NT2/D1 (cell line): ENCODE measurements at regions not wholly inside any gene's neighbourhood (a gene's known extent, or its start where the extent isn't known, plus 50 kb on each side); places are given as distances from the start of the nearest gene placed in this dataset.

Experiments
- DNase-seq: peaks from one replicate; pipeline ENCODE4 v3.0.0-alpha.2; 2011; ENCODE audit warnings: low read depth, low spot score
- H3K27me3 ChIP-seq: 2 replicates; pipeline ENCODE4 v1.6.0; 2011; ENCODE audit warnings: mild to moderate bottlenecking; ENCODE audit not compliant: insufficient read length, insufficient read depth
- H3K36me3 ChIP-seq: 2 replicates; pipeline ENCODE4 v1.6.1; 2011; ENCODE audit warnings: mild to moderate bottlenecking, low read length, mixed read lengths; ENCODE audit not compliant: insufficient read depth, insufficient read length
- H3K4me1 ChIP-seq: 2 replicates; pipeline ENCODE4 v1.5.1; 2011; ENCODE audit not compliant: insufficient read depth, insufficient read length
- H3K4me3 ChIP-seq: 2 replicates; pipeline ENCODE4 v1.5.1; 2011; ENCODE audit warnings: low read depth; ENCODE audit not compliant: insufficient read length
- H3K9ac ChIP-seq: 2 replicates; pipeline ENCODE4 v1.6.0; 2011; ENCODE audit warnings: low read depth; ENCODE audit not compliant: insufficient read length
- H3K9me3 ChIP-seq: 2 replicates; pipeline ENCODE4 v1.5.1; 2011; ENCODE audit warnings: mild to moderate bottlenecking, low read length; ENCODE audit not compliant: insufficient read depth
- SUZ12 ChIP-seq: IDR thresholded peaks from 2 replicates; pipeline ENCODE4 v1.6.1; 2011; ENCODE audit not compliant: insufficient read length, insufficient read depth; ENCODE audit errors: extremely low read depth
- YY1 ChIP-seq: IDR thresholded peaks from 2 replicates; pipeline ENCODE4 v1.6.1; 2011; ENCODE audit not compliant: insufficient read length, insufficient read depth
- ZNF274 ChIP-seq: IDR thresholded peaks from 2 replicates; pipeline ENCODE4 v1.6.1; 2011; ENCODE audit warnings: mild to moderate bottlenecking, low read depth, low read length

DNA sequence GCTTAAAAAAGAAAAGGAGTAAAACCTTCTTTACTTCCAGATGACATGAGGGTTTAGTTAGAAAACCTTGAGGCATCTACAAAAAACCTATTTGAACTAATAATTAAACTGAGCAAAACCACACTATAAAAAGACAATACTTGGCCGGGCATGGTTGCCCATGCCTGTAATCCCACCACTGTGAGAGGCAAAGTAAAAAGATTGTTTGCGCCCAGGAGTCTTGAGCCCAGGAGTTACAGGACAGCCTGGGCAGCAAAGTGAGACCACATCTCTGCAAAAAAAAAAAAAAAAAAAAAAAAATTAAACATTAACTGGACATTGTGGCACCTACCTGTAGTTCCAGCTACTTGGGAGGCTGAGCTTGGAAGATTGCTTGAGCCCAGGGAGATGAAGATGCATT, 502.8 kb upstream of the LRRTM4 start:
- Histone ChIP-seq H3K9me3 (peaks cover 15% of the 10 kb centered on the region; the same call in 1 of the 2 replicates), H3K9ac (no peak overlapping the region), H3K27me3 (no peaks in the 10 kb centered on the region), H3K36me3 (no peaks in the 10 kb centered on the region), H3K4me1 (no peaks in the 10 kb centered on the region), H3K4me3 (no peak overlapping the region)
- DNase-seq, result no peak
- TF ChIP-seq SUZ12 (no peak), YY1 (no peak), ZNF274 (no peak)

DNA sequence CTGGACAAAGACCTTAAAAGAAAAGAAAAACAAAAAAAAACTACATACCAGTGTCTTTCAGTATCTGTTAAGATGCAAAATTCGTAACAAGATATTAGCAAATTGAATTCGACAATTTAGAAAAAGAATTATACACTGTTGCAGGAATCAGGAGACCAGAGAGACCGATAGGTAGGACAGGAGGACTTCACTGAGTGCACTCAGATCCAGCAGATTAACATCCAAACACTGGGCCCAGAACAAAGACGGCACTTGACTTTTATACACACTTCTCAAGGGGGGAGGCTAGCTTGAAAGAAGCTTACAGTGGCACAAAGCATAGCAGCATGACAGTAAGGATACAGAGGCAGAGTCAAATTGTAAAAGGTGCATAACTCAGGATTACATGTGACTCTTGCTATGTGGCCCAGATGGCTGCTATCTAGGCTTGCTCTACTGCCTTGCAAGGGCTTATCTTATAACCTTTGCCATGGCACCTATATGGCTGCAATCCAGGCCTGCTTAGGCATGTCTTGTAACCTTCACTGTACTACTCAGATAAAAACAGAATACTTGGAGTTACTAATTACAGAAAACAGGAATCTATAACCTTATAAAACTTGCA, 507.3 kb upstream of the LRRTM4 start:
- no peaks in the 10 kb centered on the region for H3K27me3 ChIP-seq

DNA sequence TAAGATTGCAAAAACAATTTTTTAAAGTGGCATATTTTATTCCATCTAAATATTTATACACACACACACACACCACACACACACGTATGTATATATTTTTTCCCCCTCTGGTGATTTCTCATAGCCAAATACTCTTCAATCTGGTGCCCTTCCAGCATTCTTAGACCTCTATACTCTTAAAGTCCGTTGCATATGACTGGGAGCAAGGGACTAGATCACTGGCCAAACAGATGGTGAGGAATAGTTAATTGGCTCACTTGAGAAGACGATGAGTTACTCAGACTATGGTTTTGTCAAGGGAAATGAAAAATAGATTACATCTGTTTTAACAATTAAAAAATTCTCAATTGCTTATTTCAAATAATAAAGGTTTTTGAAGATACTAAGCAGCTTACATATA, 512.5 kb upstream of the LRRTM4 start:
- Histone ChIP-seq H3K9me3 (peaks cover 3% of the 10 kb centered on the region; the same call in 1 of the 2 replicates), H3K4me1 (no peaks in the 10 kb centered on the region), H3K27me3 (no peaks in the 10 kb centered on the region), H3K36me3 (no peaks in the 10 kb centered on the region), H3K4me3 (no peak overlapping the region), H3K9ac (no peak overlapping the region)
- no peak for TF ChIP-seq YY1
- TF ChIP-seq SUZ12, result no peak
- no peak for TF ChIP-seq ZNF274
- no peak for DNase-seq

More for the DNA sequence above, 507.3 kb upstream of the LRRTM4 start:
- peak; percentile 3 for DNase-seq
- TF ChIP-seq ZNF274 (no peak), YY1 (no peak), SUZ12 (no peak)
- Histone ChIP-seq H3K9ac (no peak overlapping the region), H3K4me3 (no peak overlapping the region), H3K9me3 (peaks cover 15% of the 10 kb centered on the region; the same call in 1 of the 2 replicates), H3K4me1 (no peaks in the 10 kb centered on the region), H3K36me3 (no peaks in the 10 kb centered on the region)

DNA sequence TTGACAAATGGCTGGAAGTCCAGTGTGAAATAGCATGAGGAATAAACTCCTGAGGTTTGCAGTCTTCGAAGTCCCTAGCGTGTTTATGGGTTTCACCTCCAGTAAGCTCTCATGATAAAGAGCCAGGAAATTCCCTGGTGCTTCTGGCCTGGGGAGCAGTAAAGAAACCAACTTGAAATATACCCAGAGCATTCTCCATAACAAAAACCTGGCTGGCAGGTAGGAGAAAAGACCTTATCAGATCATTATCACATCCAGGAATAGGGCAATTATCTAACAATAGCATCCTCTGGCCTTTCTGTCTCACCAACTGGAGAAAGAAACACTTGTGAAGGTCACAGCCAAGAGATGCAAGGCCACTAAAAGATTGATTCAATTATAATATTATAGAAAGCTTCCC, 513.6 kb upstream of the LRRTM4 start:
- Histone ChIP-seq H3K36me3 (no peaks in the 10 kb centered on the region), H3K9me3 (no peaks in the 10 kb centered on the region), H3K4me3 (no peak overlapping the region), H3K9ac (no peak overlapping the region), H3K27me3 (no peaks in the 10 kb centered on the region), H3K4me1 (no peaks in the 10 kb centered on the region)
- peak; percentile 42 for DNase-seq
- TF ChIP-seq SUZ12 (no peak), ZNF274 (no peak), YY1 (no peak)

DNA sequence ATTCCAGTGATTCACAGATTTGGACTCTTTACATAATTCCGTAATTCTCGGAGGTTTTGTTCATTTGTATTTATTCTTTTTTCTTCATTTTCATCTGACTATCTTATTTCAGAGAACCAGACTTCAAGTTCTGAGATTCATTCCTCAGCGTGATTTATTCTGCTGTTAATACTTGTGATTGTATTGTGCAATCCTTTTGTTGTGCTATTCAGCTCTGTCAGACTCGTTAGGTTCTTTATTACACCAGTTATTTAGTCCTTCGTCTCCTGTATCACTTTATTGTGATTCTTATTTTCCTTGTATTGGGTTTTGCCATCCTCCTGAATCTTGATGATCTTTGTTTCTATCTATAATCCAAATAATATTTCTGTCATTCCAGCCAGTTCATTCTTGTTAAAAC, 529.3 kb upstream of the LRRTM4 start:
- H3K9ac ChIP-seq, result no peak overlapping the region
- no peak for DNase-seq
- 0 out of 2 replicates have a peak, but pooled peaks cover 7% of the 10 kb centered on the region for H3K9me3 ChIP-seq
- TF ChIP-seq ZNF274 (no peak), YY1 (no peak), SUZ12 (no peak)
- H3K4me1 ChIP-seq, result no peaks in the 10 kb centered on the region
- no peaks in the 10 kb centered on the region for H3K36me3 ChIP-seq
- H3K4me3 ChIP-seq, result no peak overlapping the region
- H3K27me3 ChIP-seq, result no peaks in the 10 kb centered on the region

DNA sequence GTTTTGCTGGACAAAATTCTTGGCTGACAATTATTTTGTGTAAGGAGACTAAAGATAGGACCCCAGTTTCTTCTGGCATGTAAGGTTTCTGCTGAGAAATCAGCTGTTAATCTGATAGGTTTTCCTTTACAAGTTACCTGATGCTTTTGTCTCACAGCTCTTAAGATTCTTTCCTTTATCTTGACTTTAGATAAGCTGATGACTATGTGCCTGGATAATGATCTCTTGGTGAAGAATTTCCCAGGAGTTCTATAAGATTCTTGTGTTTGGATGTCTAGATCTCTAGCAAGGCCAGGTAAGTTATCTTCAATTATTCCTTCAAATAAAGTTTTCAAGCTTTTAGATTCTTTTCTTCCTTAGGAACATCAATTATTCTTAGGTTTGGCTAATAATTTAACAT, 534.8 kb upstream of the LRRTM4 start:
- Histone ChIP-seq H3K4me3 (no peak overlapping the region), H3K9ac (no peak overlapping the region), H3K27me3 (no peaks in the 10 kb centered on the region), H3K9me3 (no peaks in the 10 kb centered on the region), H3K36me3 (no peaks in the 10 kb centered on the region), H3K4me1 (no peaks in the 10 kb centered on the region)
- DNase-seq, result no peak
- TF ChIP-seq YY1 (no peak), ZNF274 (no peak), SUZ12 (no peak)

DNA sequence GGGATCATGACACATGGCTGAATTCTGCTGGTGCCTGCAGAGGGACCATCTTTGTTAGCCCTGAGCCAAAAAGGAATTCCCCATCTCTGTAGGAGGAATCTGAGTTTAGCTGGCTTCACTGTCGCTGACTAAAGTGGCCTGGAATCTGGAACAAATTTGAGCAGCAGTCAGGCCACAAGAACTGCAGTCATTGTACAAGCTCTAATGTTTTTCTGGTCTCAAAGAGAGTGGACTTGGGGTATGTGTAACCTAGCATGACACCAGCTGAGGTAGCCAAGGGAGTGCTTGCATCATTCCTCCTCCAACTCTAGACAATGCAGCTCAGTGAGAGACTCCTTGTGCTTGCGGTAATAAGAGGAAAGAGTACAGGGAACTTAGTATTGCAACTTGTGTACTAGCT, 539.1 kb upstream of the LRRTM4 start:
- no peak overlapping the region for H3K9ac ChIP-seq
- no peaks in the 10 kb centered on the region for H3K27me3 ChIP-seq
- TF ChIP-seq YY1 (no peak), ZNF274 (no peak), SUZ12 (no peak)
- H3K4me3 ChIP-seq, result no peak overlapping the region
- no peaks in the 10 kb centered on the region for H3K9me3 ChIP-seq
- no peaks in the 10 kb centered on the region for H3K4me1 ChIP-seq
- H3K36me3 ChIP-seq, result no peaks in the 10 kb centered on the region
- no peak for DNase-seq
